ENCODE measurements at regions not wholly inside any gene's neighbourhood (a gene's known extent, or its start where the extent isn't known, plus 50 kb on each side); places are given as distances from the start of the nearest gene placed in this dataset.

- TF ChIP-seq EP300 (IDR thresholded peaks at IDR 0.05; ENCODE audit: borderline replicate concordance in 1 of 2, low read depth in 2 of 2, low read length in 2 of 2) (no peak), CHD2 (IDR thresholded peaks at IDR 0.05; ENCODE audit: low read length) (no peak), ATF3 (IDR thresholded peaks at IDR 0.05; ENCODE audit: insufficient read depth, low read depth, low read length) (no peak), SP1 (IDR thresholded peaks at IDR 0.05; ENCODE audit: low read depth, low read length) (no peak), MAX (IDR thresholded peaks at IDR 0.05) (no peak)
Observed at GRCh38 chr5:85716344-85717202, 901.2 kb upstream of the COX7C start (continued).

All from H1 (cell line).